T-helper 1 cell treated with Interleukin-12 subunit alpha and Interleukin-12 subunit beta and Interleukin-4 antibody, amounts not matched to agents 30 μg/mL and 1 μg/mL, for 36 hours (primary cell): ENCODE measurements at regions not wholly inside any gene's neighbourhood (a gene's known extent, or its start where the extent isn't known, plus 50 kb on each side); places are given as distances from the start of the nearest gene placed in this dataset.

Source experiments
- H3K27ac Mint-ChIP-seq: one replicate; pipeline ENCODE4 v1.8.0; 2021; ENCODE audit warnings: mild to moderate bottlenecking, mixed read lengths
- H3K27me3 Mint-ChIP-seq: one replicate; pipeline ENCODE4 v1.8.0; 2021; ENCODE audit warnings: low read depth, mixed read lengths
- H3K36me3 Mint-ChIP-seq: one replicate; pipeline ENCODE4 v1.8.0; 2021; ENCODE audit warnings: low read depth, mixed read lengths
- H3K4me1 Mint-ChIP-seq: one replicate; pipeline ENCODE4 v1.8.0; 2021; ENCODE audit warnings: low read depth, mixed read lengths
- H3K4me3 Mint-ChIP-seq: one replicate; pipeline ENCODE4 v1.8.0; 2021; ENCODE audit warnings: mild to moderate bottlenecking, moderate library complexity, mixed read lengths
- H3K9me3 Mint-ChIP-seq: one replicate; pipeline ENCODE4 v1.8.0; 2021; ENCODE audit warnings: mixed read lengths

DNA sequence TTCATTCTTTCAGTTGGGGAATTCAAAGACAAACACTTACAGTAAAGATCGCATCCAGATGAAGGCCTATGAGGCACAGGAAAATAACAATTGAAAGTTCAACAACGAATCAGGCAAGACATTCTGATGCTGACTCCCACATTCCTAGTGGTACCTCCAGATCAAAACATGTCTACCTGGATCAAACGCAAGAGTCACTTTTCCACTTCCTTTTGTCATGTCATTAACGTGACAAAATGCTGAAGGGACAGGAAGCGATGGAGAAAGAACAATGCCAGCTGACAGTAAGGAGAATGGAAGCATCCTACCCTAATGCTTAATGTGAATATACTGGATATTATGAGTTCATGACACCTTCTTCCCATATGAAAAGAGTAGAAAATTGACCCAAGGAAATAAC lies 365.4 kb upstream of the CDH11 start:
- H3K36me3 Mint-ChIP-seq, result no peaks in the 10 kb centered on the region
- H3K9me3 Mint-ChIP-seq, result peaks cover 11% of the 10 kb centered on the region
- H3K4me1 Mint-ChIP-seq, result no peaks in the 10 kb centered on the region
- H3K27me3 Mint-ChIP-seq, result no peaks in the 10 kb centered on the region
- no peak overlapping the region for H3K27ac Mint-ChIP-seq
- no peak overlapping the region for H3K4me3 Mint-ChIP-seq

DNA sequence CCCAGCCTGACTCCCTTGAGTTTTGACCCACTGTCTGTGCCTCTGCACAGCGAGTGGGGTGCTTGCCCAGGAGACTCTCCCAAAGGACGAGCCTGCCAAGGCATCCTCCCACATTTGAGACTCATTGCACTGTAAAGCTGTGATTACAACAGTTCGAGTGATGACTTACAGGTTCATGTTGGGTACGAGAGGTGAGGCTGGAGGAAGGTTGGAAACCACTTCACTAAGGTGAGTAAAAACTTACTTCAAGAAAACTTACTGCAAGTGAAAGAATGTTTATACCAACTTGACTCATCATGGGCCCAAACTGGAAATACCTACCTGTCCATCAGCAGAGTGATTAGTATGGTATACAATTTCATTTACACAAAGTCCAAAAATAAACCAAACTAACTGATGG lies 360.1 kb upstream of the CDH11 start:
- Mint-ChIP-seq H3K27me3 (no peaks in the 10 kb centered on the region), H3K9me3 (peaks cover 3% of the 10 kb centered on the region), H3K36me3 (no peaks in the 10 kb centered on the region), H3K27ac (no peak overlapping the region), H3K4me3 (no peak overlapping the region), H3K4me1 (no peaks in the 10 kb centered on the region)

DNA sequence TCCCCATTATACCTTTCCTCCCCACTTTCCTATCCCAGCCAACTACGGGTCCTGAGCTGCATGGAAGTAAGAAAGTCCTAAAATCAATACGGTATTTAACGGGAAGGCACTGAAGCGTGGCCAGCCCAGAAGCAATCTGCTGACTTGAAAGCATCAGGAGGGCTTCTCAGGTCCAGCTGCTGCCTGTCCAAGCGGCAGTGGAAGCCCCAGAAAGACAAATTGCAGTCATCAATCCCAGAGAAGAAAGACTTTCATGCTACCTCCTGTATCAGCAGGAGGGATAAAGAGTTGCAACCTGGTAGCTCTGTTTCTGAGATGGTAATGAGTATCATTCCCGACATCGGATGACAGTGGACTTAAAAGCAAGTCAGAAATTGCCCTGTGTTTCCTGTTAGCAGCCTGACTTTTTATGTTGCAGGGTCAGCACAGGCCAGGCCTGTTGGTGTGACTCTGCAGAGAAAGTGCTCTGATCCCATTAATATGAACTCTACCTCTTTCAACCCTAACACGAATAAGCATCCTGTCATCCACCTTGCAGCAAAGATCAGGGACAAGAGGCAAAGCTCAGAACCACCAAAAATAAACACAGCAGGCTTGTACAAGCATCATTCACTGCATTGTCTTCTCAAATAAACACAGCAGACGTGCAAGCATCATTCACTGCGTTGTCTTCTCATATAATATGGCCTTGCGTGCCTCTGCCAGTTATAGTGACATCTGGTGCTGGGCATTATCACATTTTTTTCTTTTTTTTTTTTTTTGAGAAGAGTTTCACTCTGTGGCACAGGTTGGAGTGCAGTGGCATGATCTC lies 358.6 kb upstream of the CDH11 start:
- Mint-ChIP-seq H3K4me1 (no peaks in the 10 kb centered on the region), H3K27me3 (no peaks in the 10 kb centered on the region), H3K9me3 (peaks cover 3% of the 10 kb centered on the region), H3K4me3 (no peak overlapping the region), H3K27ac (no peak overlapping the region), H3K36me3 (no peaks in the 10 kb centered on the region)

GRCh38 chr16:65476448-65476955 lies 354.6 kb upstream of the CDH11 start:
- no peaks in the 10 kb centered on the region for H3K4me1 Mint-ChIP-seq
- no peak overlapping the region for H3K27ac Mint-ChIP-seq
- peaks cover 7% of the 10 kb centered on the region for H3K9me3 Mint-ChIP-seq
- H3K27me3 Mint-ChIP-seq, result no peaks in the 10 kb centered on the region
- no peak overlapping the region for H3K4me3 Mint-ChIP-seq
- no peaks in the 10 kb centered on the region for H3K36me3 Mint-ChIP-seq

DNA sequence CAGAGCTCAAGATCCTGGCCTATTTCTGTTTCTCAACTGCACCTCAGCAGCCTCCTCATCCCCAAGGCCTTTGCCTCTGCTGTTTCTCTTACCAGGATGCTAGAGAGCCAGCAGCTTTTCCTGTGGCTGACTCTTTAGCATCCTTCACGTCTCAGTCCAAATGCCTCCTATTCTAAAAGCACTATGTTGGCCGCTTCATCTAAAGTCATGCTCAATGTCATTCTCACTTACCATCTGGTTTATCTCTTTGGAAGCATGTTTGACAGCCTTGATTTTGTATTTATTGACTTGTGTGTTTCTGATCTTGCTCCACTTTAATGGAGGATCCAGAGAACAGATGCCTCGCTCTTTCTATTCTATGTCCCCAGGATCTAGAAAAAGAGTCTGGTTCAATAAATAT lies 351.8 kb upstream of the CDH11 start:
- Mint-ChIP-seq H3K9me3 (peaks cover 7% of the 10 kb centered on the region), H3K36me3 (no peaks in the 10 kb centered on the region), H3K27ac (no peak overlapping the region), H3K4me3 (no peak overlapping the region), H3K4me1 (no peaks in the 10 kb centered on the region), H3K27me3 (no peaks in the 10 kb centered on the region)

DNA sequence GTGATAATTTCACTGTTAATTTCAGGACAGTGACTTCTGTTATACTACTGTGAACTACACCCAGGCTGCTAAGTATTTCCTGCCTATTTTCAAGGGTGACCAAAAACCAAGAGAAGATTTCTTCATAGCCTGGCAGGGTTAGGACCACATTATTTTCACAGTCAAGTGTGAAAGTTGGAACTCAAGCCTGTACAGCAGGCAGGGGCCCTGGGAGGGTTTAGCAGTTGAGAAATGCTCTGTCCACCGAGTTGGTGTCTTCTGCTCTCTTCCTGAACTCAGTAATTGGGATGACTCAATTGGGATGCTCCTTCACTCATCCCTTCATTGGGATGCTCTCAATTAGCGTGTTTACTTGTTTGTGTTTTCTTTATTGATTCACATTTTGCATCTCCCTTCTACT lies 347.3 kb upstream of the CDH11 start:
- Mint-ChIP-seq H3K27ac (no peak overlapping the region), H3K4me3 (no peak overlapping the region), H3K27me3 (no peaks in the 10 kb centered on the region), H3K36me3 (no peaks in the 10 kb centered on the region), H3K9me3 (peaks cover 13% of the 10 kb centered on the region), H3K4me1 (no peaks in the 10 kb centered on the region)

- Mint-ChIP-seq H3K27ac (no peak overlapping the region), H3K27me3 (no peaks in the 10 kb centered on the region), H3K36me3 (no peaks in the 10 kb centered on the region), H3K9me3 (peaks cover 8% of the 10 kb centered on the region), H3K4me1 (no peaks in the 10 kb centered on the region), H3K4me3 (no peak overlapping the region)
Measured at GRCh38 chr16:65468133-65468532, 346.3 kb upstream of the CDH11 start.

DNA sequence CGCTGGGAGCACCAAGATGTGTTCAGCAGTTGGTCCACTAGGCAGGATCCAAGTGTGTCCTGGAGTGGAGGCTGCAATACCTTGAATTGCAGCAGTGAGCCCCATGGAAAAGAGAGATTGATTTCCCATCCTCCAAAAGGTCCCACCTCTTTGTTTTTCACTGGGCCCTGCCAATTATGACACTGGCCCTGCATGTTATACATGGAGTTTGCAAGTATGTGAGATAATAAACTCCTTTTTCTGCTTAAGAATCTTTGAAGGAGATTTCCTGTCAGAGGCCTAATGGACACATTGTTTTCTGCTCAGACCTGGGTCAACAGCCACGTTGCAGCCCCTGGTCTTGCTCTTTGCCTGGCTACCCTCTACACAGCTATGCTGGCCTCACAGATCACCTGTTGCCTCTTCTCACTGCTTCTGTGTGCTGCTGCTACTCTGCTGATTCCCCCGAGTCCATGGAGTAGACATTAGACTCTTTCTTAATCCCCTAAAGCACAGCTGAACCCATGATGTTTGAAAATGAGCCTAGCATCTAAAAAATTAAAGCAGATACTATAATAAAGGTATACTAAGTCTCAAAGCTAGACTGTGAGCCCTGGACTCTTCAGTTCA lies 341.9 kb upstream of the CDH11 start:
- H3K9me3 Mint-ChIP-seq, result peaks cover 7% of the 10 kb centered on the region
- no peaks in the 10 kb centered on the region for H3K27me3 Mint-ChIP-seq
- H3K4me3 Mint-ChIP-seq, result no peak overlapping the region

GRCh38 chr16:65457084-65457483 lies 335.2 kb upstream of the CDH11 start:
- H3K27ac Mint-ChIP-seq, result no peak overlapping the region
- no peak overlapping the region for H3K4me3 Mint-ChIP-seq

More for the DNA sequence above, 341.9 kb upstream of the CDH11 start:
- Mint-ChIP-seq H3K27ac (no peak overlapping the region), H3K36me3 (no peaks in the 10 kb centered on the region), H3K4me1 (no peaks in the 10 kb centered on the region)

GRCh38 chr16:65455761-65456160 lies 333.9 kb upstream of the CDH11 start:
- H3K27me3 Mint-ChIP-seq, result no peaks in the 10 kb centered on the region
- no peak overlapping the region for H3K4me3 Mint-ChIP-seq
- H3K27ac Mint-ChIP-seq, result no peak overlapping the region
- H3K9me3 Mint-ChIP-seq, result peaks cover 12% of the 10 kb centered on the region
- H3K36me3 Mint-ChIP-seq, result no peaks in the 10 kb centered on the region
- no peaks in the 10 kb centered on the region for H3K4me1 Mint-ChIP-seq

More at GRCh38 chr16:65457084-65457483, 335.2 kb upstream of the CDH11 start:
- H3K36me3 Mint-ChIP-seq, result no peaks in the 10 kb centered on the region
- no peaks in the 10 kb centered on the region for H3K4me1 Mint-ChIP-seq
- H3K9me3 Mint-ChIP-seq, result peaks cover 4% of the 10 kb centered on the region
- H3K27me3 Mint-ChIP-seq, result no peaks in the 10 kb centered on the region

DNA sequence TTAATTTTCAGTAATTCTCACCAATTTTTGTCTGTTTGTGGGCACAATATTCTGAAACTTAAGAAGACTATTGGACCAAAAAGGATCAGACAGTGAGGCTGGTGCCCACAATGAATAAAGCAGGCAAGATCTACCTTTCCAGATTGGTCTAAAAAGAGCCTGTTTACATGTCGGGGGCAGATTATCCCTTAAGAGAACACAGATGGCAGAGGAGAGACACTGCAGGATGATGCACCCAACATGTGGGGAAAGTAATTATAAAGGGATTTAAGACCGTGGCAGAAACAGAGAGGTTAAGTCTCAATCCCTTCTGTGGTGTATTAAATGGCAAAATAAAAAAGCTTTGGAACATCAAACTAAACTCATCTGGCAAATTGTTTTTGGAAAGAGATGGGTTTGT lies 331.8 kb upstream of the CDH11 start:
- H3K27me3 Mint-ChIP-seq, result no peaks in the 10 kb centered on the region
- H3K4me3 Mint-ChIP-seq, result no peak overlapping the region

DNA sequence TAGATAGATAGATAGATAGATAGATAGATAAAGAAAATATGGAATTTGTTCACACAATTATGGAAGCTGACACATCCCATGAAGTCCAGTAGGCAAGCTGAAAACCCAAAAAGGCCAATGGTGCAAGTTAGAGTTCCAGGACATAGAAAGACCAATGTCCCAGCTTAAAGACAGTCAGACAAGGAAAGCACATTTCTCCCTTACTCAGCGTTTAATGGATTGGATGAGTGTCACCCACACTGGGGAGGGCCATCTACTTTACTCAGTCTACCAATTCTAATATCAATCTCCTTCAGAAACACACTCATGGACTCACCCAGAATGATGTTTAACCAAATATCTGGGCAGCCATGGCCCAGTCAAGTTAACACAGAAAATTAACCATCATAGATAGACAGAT lies 327.7 kb upstream of the CDH11 start:
- H3K36me3 Mint-ChIP-seq, result no peaks in the 10 kb centered on the region
- H3K4me3 Mint-ChIP-seq, result no peak overlapping the region
- no peaks in the 10 kb centered on the region for H3K4me1 Mint-ChIP-seq
- no peak overlapping the region for H3K27ac Mint-ChIP-seq
- no peaks in the 10 kb centered on the region for H3K27me3 Mint-ChIP-seq
- peaks cover 32% of the 10 kb centered on the region for H3K9me3 Mint-ChIP-seq

More for the DNA sequence above, 331.8 kb upstream of the CDH11 start:
- Mint-ChIP-seq H3K27ac (no peak overlapping the region), H3K9me3 (peaks cover 13% of the 10 kb centered on the region), H3K36me3 (no peaks in the 10 kb centered on the region), H3K4me1 (no peaks in the 10 kb centered on the region)

GRCh38 chr16:65446427-65446826 lies 324.6 kb upstream of the CDH11 start:
- no peak overlapping the region for H3K27ac Mint-ChIP-seq
- H3K27me3 Mint-ChIP-seq, result no peaks in the 10 kb centered on the region
- no peaks in the 10 kb centered on the region for H3K36me3 Mint-ChIP-seq
- peaks cover 21% of the 10 kb centered on the region for H3K9me3 Mint-ChIP-seq
- no peaks in the 10 kb centered on the region for H3K4me1 Mint-ChIP-seq
- H3K4me3 Mint-ChIP-seq, result no peak overlapping the region

GRCh38 chr16:65445313-65446260 lies 323.7 kb upstream of the CDH11 start:
- no peaks in the 10 kb centered on the region for H3K4me1 Mint-ChIP-seq
- peaks cover 19% of the 10 kb centered on the region for H3K9me3 Mint-ChIP-seq
- no peak overlapping the region for H3K4me3 Mint-ChIP-seq
- H3K27me3 Mint-ChIP-seq, result no peaks in the 10 kb centered on the region
- no peak overlapping the region for H3K27ac Mint-ChIP-seq
- H3K36me3 Mint-ChIP-seq, result no peaks in the 10 kb centered on the region
